ENCODE measurements at regions not wholly inside any gene's neighbourhood (a gene's known extent, or its start where the extent isn't known, plus 50 kb on each side); places are given as distances from the start of the nearest gene placed in this dataset.

- Histone ChIP-seq H3K4me1 (ENCODE audit: low read length) (peaks cover 6% of the 10 kb centered on the region; the same call in 1 of the 2 replicates), H3K79me2 (ENCODE audit: low read length) (no peaks in the 10 kb centered on the region), H3K9me3 (ENCODE audit: insufficient read depth, low read length) (no peaks in the 10 kb centered on the region), H3K4me3 (ENCODE audit: low read length) (no peak overlapping the region), H3K36me3 (replicated peaks; ENCODE audit: low read depth, low read length) (no peaks in the 10 kb centered on the region), H3K27ac (ENCODE audit: low read length) (no peak overlapping the region), H4K20me1 (ENCODE audit: insufficient read depth, low read length) (no peaks in the 10 kb centered on the region), H3K9ac (ENCODE audit: low read length) (no peak overlapping the region), H3K27me3 (ENCODE audit: low read depth, low read length) (no peaks in the 10 kb centered on the region), H2AFZ (ENCODE audit: low read depth, low read length) (no peak overlapping the region), H3K4me2 (ENCODE audit: low read length) (no peak overlapping the region)
- TF ChIP-seq, protein P1, sequence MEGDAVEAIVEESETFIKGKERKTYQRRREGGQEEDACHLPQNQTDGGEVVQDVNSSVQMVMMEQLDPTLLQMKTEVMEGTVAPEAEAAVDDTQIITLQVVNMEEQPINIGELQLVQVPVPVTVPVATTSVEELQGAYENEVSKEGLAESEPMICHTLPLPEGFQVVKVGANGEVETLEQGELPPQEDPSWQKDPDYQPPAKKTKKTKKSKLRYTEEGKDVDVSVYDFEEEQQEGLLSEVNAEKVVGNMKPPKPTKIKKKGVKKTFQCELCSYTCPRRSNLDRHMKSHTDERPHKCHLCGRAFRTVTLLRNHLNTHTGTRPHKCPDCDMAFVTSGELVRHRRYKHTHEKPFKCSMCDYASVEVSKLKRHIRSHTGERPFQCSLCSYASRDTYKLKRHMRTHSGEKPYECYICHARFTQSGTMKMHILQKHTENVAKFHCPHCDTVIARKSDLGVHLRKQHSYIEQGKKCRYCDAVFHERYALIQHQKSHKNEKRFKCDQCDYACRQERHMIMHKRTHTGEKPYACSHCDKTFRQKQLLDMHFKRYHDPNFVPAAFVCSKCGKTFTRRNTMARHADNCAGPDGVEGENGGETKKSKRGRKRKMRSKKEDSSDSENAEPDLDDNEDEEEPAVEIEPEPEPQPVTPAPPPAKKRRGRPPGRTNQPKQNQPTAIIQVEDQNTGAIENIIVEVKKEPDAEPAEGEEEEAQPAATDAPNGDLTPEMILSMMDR (IDR thresholded peaks at IDR 0.05; ENCODE audit: low read depth, low read length), result no peak
Observed at GRCh38 chr5:117027384-117027783, 452.8 kb upstream of the SEMA6A start.

DNA sequence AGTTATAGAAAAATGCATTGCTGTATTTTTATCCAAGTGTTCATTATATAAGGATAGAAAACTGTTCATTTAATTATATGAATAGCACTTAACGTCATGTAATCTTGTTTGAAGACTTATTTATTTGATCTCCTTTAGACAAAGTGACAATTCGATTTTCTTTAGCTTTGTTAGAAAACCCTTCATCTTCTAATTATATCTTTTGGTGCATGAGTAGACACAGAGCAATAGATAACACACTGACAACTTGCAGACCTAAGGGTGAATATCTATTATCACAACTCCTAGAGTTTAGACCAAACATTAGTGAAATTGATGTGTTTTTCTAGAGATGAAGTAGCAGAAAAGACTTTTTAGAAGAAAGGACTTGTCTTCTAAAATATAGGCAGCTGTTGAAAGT is 446.4 kb upstream of the SEMA6A start:
- Histone ChIP-seq H3K9ac (ENCODE audit: low read length) (no peak overlapping the region), H3K36me3 (replicated peaks; ENCODE audit: low read depth, low read length) (no peaks in the 10 kb centered on the region), H3K4me1 (ENCODE audit: low read length) (no peaks in the 10 kb centered on the region), H3K4me2 (ENCODE audit: low read length) (no peak overlapping the region), H4K20me1 (ENCODE audit: insufficient read depth, low read length) (no peaks in the 10 kb centered on the region), H2AFZ (ENCODE audit: low read depth, low read length) (no peak overlapping the region), H3K9me3 (ENCODE audit: insufficient read depth, low read length) (no peaks in the 10 kb centered on the region), H3K27ac (ENCODE audit: low read length) (no peak overlapping the region), H3K27me3 (ENCODE audit: low read depth, low read length) (no peaks in the 10 kb centered on the region), H3K4me3 (ENCODE audit: low read length) (no peak overlapping the region), H3K79me2 (ENCODE audit: low read length) (no peaks in the 10 kb centered on the region)
- TF ChIP-seq EZH2phosphoT487 (IDR thresholded peaks at IDR 0.05; ENCODE audit: low read depth), result no peak
- TF ChIP-seq, protein P1 (IDR thresholded peaks at IDR 0.05; ENCODE audit: low read depth, low read length), result no peak

GRCh38 chr5:117013280-117013877 is 438.8 kb upstream of the SEMA6A start:
- H4K20me1 ChIP-seq (ENCODE audit: insufficient read depth, low read length), result no peaks in the 10 kb centered on the region
- H3K79me2 ChIP-seq (ENCODE audit: low read length), result no peaks in the 10 kb centered on the region
- no peak overlapping the region for H2AFZ ChIP-seq (ENCODE audit: low read depth, low read length)
- no peaks in the 10 kb centered on the region for H3K4me1 ChIP-seq (ENCODE audit: low read length)
- H3K4me2 ChIP-seq (ENCODE audit: low read length), result no peak overlapping the region
- H3K36me3 ChIP-seq (replicated peaks; ENCODE audit: low read depth, low read length), result no peaks in the 10 kb centered on the region
- no peak overlapping the region for H3K4me3 ChIP-seq (ENCODE audit: low read length)
- H3K27me3 ChIP-seq (ENCODE audit: low read depth, low read length), result no peaks in the 10 kb centered on the region
- no peak overlapping the region for H3K9ac ChIP-seq (ENCODE audit: low read length)
- no peaks in the 10 kb centered on the region for H3K9me3 ChIP-seq (ENCODE audit: insufficient read depth, low read length)
- no peak for TF ChIP-seq EZH2phosphoT487 (IDR thresholded peaks at IDR 0.05; ENCODE audit: low read depth)
- TF ChIP-seq, protein P1 (IDR thresholded peaks at IDR 0.05; ENCODE audit: low read depth, low read length), result no peak
- H3K27ac ChIP-seq (ENCODE audit: low read length), result no peak overlapping the region

- no peak overlapping the region for H3K4me2 ChIP-seq (ENCODE audit: low read length)
- no peak overlapping the region for H3K9ac ChIP-seq (ENCODE audit: low read length)
- H2AFZ ChIP-seq (ENCODE audit: low read depth, low read length), result no peak overlapping the region
- H3K9me3 ChIP-seq (ENCODE audit: insufficient read depth, low read length), result no peaks in the 10 kb centered on the region
- H3K4me3 ChIP-seq (ENCODE audit: low read length), result no peak overlapping the region
- TF ChIP-seq, protein P1 (IDR thresholded peaks at IDR 0.05; ENCODE audit: low read depth, low read length), result no peak
- no peak for TF ChIP-seq EZH2phosphoT487 (IDR thresholded peaks at IDR 0.05; ENCODE audit: low read depth)
- no peak overlapping the region for H3K27ac ChIP-seq (ENCODE audit: low read length)
- H3K36me3 ChIP-seq (replicated peaks; ENCODE audit: low read depth, low read length), result no peaks in the 10 kb centered on the region
- H3K27me3 ChIP-seq (ENCODE audit: low read depth, low read length), result no peaks in the 10 kb centered on the region
- no peaks in the 10 kb centered on the region for H3K79me2 ChIP-seq (ENCODE audit: low read length)
- H3K4me1 ChIP-seq (ENCODE audit: low read length), result no peaks in the 10 kb centered on the region
- H4K20me1 ChIP-seq (ENCODE audit: insufficient read depth, low read length), result no peaks in the 10 kb centered on the region
Observed at GRCh38 chr5:117010574-117010973, 436.0 kb upstream of the SEMA6A start.

Data from OCI-LY3 (cell line).